ENCODE measurements at regions not wholly inside any gene's neighbourhood (a gene's known extent, or its start where the extent isn't known, plus 50 kb on each side); places are given as distances from the start of the nearest gene placed in this dataset.
"Not testable (repeated sequence)": the region's sequence is repeated elsewhere in the genome, so short reads cannot be mapped to it uniquely, and the experiment has no call there.

- no peak for DNase-seq
Observed at GRCh38 chr9:82406456-82407085, 418.0 kb downstream of the SPATA31D1 start.

GRCh38 chr9:82410306-82410705 is 421.7 kb downstream of the SPATA31D1 start:
- no peak for DNase-seq

- DNase-seq: no peak
Observed at GRCh38 chr9:82410866-82411265, 422.3 kb downstream of the SPATA31D1 start.

GRCh38 chr9:82412586-82413305 is 424.2 kb downstream of the SPATA31D1 start:
- no peak for DNase-seq

GRCh38 chr9:82417501-82417900 is 428.9 kb downstream of the SPATA31D1 start:
- DNase-seq: no peak

GRCh38 chr9:82418334-82418733 is 429.8 kb downstream of the SPATA31D1 start:
- DNase-seq: no peak

GRCh38 chr9:82419696-82420486 is 431.3 kb downstream of the SPATA31D1 start:
- DNase-seq: no peak

GRCh38 chr9:82421498-82421897 is 432.9 kb downstream of the SPATA31D1 start:
- DNase-seq: no peak

GRCh38 chr9:82423700-82424099 is 435.1 kb downstream of the SPATA31D1 start:
- DNase-seq: no peak

- no peak for DNase-seq
Observed at GRCh38 chr9:82424599-82425120, 436.1 kb downstream of the SPATA31D1 start.

GRCh38 chr9:82431121-82431520 is 442.5 kb downstream of the SPATA31D1 start:
- DNase-seq: no peak

GRCh38 chr9:82433290-82433931 is 444.8 kb downstream of the SPATA31D1 start:
- not testable (repeated sequence) for DNase-seq

GRCh38 chr9:82436475-82436874 is 447.9 kb downstream of the SPATA31D1 start:
- no peak for DNase-seq

GRCh38 chr9:82437183-82437582 is 448.6 kb downstream of the SPATA31D1 start:
- DNase-seq: not testable (repeated sequence)

- DNase-seq: no peak
Observed at GRCh38 chr9:82438581-82438980, 450.0 kb downstream of the SPATA31D1 start.

GRCh38 chr9:82443312-82443711 is 454.7 kb downstream of the SPATA31D1 start:
- no peak for DNase-seq

GRCh38 chr9:82445556-82445955 is 457.0 kb downstream of the SPATA31D1 start:
- DNase-seq: no peak

- no peak for DNase-seq
Observed at GRCh38 chr9:82447343-82447742, 458.8 kb downstream of the SPATA31D1 start.

GRCh38 chr9:82449986-82450385 is 461.4 kb downstream of the SPATA31D1 start:
- no peak for DNase-seq

GRCh38 chr9:82454509-82455190 is 466.1 kb downstream of the SPATA31D1 start:
- DNase-seq: no peak

- DNase-seq: no peak
Observed at GRCh38 chr9:82456642-82457041, 468.1 kb downstream of the SPATA31D1 start.

GRCh38 chr9:82457298-82457697 is 468.7 kb downstream of the SPATA31D1 start:
- no peak for DNase-seq
